Activated T-helper 17 cell treated with anti-CD3 and anti-CD28 coated beads, Interleukin-2, amount 50 U/mL, for 72 hours (primary cell): ENCODE measurements at regions not wholly inside any gene's neighbourhood (a gene's known extent, or its start where the extent isn't known, plus 50 kb on each side); places are given as distances from the start of the nearest gene placed in this dataset.
A peak's percentile ranks its signal among the peaks of the same experiment; 100 is the strongest.
"Not testable (repeated sequence)": the region's sequence is repeated elsewhere in the genome, so short reads cannot be mapped to it uniquely, and the experiment has no call there.

Experiments
- ATAC-seq: fragments of 150-1000 bp; cut with Tn5 transposase; replicated peaks from 2 replicates; pipeline ENCODE4 v1.10.0; 2021; ENCODE audit warnings: mild to moderate bottlenecking, moderate library complexity
- H3K27ac Mint-ChIP-seq: one replicate; pipeline ENCODE4 v1.8.0; 2022; ENCODE audit warnings: mixed read lengths
- H3K27me3 Mint-ChIP-seq: one replicate; pipeline ENCODE4 v1.8.0; 2022; ENCODE audit warnings: mixed read lengths
- H3K36me3 Mint-ChIP-seq: one replicate; pipeline ENCODE4 v1.8.0; 2022; ENCODE audit warnings: low read depth, mild to moderate bottlenecking, mixed read lengths
- H3K4me1 Mint-ChIP-seq: one replicate; pipeline ENCODE4 v1.8.0; 2022; ENCODE audit warnings: mixed read lengths
- H3K4me3 Mint-ChIP-seq: one replicate; pipeline ENCODE4 v1.8.0; 2022; ENCODE audit warnings: mild to moderate bottlenecking, mixed read lengths
- H3K9me3 Mint-ChIP-seq: one replicate; pipeline ENCODE4 v1.8.0; 2022; ENCODE audit warnings: mixed read lengths

- not testable (repeated sequence) for H3K4me1 Mint-ChIP-seq, H3K36me3 Mint-ChIP-seq, H3K27me3 Mint-ChIP-seq, H3K9me3 Mint-ChIP-seq, ATAC-seq, H3K27ac Mint-ChIP-seq, H3K4me3 Mint-ChIP-seq
Measured at GRCh38 chr17:16874216-16874615, 97.7 kb downstream of the TNFRSF13B start.

GRCh38 chr17:16873174-16874035, 98.5 kb downstream of the TNFRSF13B start:
- Mint-ChIP-seq H3K36me3 (no peaks in the 10 kb centered on the region), H3K4me3 (no peak overlapping the region), H3K9me3 (peaks cover 3% of the 10 kb centered on the region), H3K27ac (no peak overlapping the region), H3K27me3 (no peaks in the 10 kb centered on the region), H3K4me1 (no peaks in the 10 kb centered on the region)
- ATAC-seq, result peak; percentile 61

GRCh38 chr17:16872351-16873173, 99.4 kb downstream of the TNFRSF13B start:
- Mint-ChIP-seq H3K36me3 (no peaks in the 10 kb centered on the region), H3K27ac (no peak overlapping the region), H3K4me1 (no peaks in the 10 kb centered on the region), H3K27me3 (no peaks in the 10 kb centered on the region), H3K4me3 (no peak overlapping the region), H3K9me3 (peaks cover 2% of the 10 kb centered on the region)
- no peak for ATAC-seq

GRCh38 chr17:16871446-16872190, 100.3 kb downstream of the TNFRSF13B start:
- not testable (repeated sequence) for H3K9me3 Mint-ChIP-seq, H3K4me1 Mint-ChIP-seq, H3K4me3 Mint-ChIP-seq, ATAC-seq, H3K27ac Mint-ChIP-seq, H3K36me3 Mint-ChIP-seq, H3K27me3 Mint-ChIP-seq

GRCh38 chr17:16870253-16871245, 101.4 kb downstream of the TNFRSF13B start:
- Mint-ChIP-seq H3K27me3 (no peaks in the 10 kb centered on the region), H3K36me3 (no peaks in the 10 kb centered on the region), H3K4me3 (no peak overlapping the region), H3K27ac (no peak overlapping the region), H3K4me1 (no peaks in the 10 kb centered on the region), H3K9me3 (no peaks in the 10 kb centered on the region)
- ATAC-seq, result no peak

GRCh38 chr17:16869531-16870252, 102.2 kb downstream of the TNFRSF13B start:
- not testable (repeated sequence) for H3K4me3 Mint-ChIP-seq

GRCh38 chr17:16868616-16869015, 103.3 kb downstream of the TNFRSF13B start:
- H3K4me3 Mint-ChIP-seq, result not testable (repeated sequence)

More at GRCh38 chr17:16869531-16870252, 102.2 kb downstream of the TNFRSF13B start:
- H3K36me3 Mint-ChIP-seq, H3K27ac Mint-ChIP-seq, ATAC-seq, H3K27me3 Mint-ChIP-seq, H3K9me3 Mint-ChIP-seq, H3K4me1 Mint-ChIP-seq: not testable (repeated sequence)

GRCh38 chr17:16867545-16867944, 104.4 kb downstream of the TNFRSF13B start:
- not testable (repeated sequence) for H3K4me1 Mint-ChIP-seq, H3K9me3 Mint-ChIP-seq, H3K27me3 Mint-ChIP-seq, H3K27ac Mint-ChIP-seq, H3K4me3 Mint-ChIP-seq, ATAC-seq, H3K36me3 Mint-ChIP-seq

More at GRCh38 chr17:16868616-16869015, 103.3 kb downstream of the TNFRSF13B start:
- not testable (repeated sequence) for H3K36me3 Mint-ChIP-seq, H3K9me3 Mint-ChIP-seq, H3K27me3 Mint-ChIP-seq, H3K4me1 Mint-ChIP-seq, ATAC-seq, H3K27ac Mint-ChIP-seq

- ATAC-seq, H3K4me3 Mint-ChIP-seq: not testable (repeated sequence)
Measured at GRCh38 chr17:16866841-16867240, 105.1 kb downstream of the TNFRSF13B start.

GRCh38 chr17:16866436-16866835, 105.5 kb downstream of the TNFRSF13B start:
- Mint-ChIP-seq H3K4me3 (no peak overlapping the region), H3K27ac (no peak overlapping the region), H3K4me1 (no peaks in the 10 kb centered on the region), H3K36me3 (no peaks in the 10 kb centered on the region), H3K9me3 (no peaks in the 10 kb centered on the region), H3K27me3 (no peaks in the 10 kb centered on the region)
- ATAC-seq, result no peak

More at GRCh38 chr17:16866841-16867240, 105.1 kb downstream of the TNFRSF13B start:
- H3K27ac Mint-ChIP-seq, H3K27me3 Mint-ChIP-seq, H3K4me1 Mint-ChIP-seq, H3K36me3 Mint-ChIP-seq, H3K9me3 Mint-ChIP-seq: not testable (repeated sequence)

GRCh38 chr17:16865704-16866103, 106.2 kb downstream of the TNFRSF13B start:
- H3K36me3 Mint-ChIP-seq, H3K9me3 Mint-ChIP-seq, H3K4me1 Mint-ChIP-seq, H3K27me3 Mint-ChIP-seq, H3K4me3 Mint-ChIP-seq, ATAC-seq, H3K27ac Mint-ChIP-seq: not testable (repeated sequence)

- H3K9me3 Mint-ChIP-seq, H3K4me1 Mint-ChIP-seq, H3K4me3 Mint-ChIP-seq, H3K36me3 Mint-ChIP-seq, H3K27ac Mint-ChIP-seq, H3K27me3 Mint-ChIP-seq: not testable (repeated sequence)
- ATAC-seq, result peak; percentile 79
Measured at GRCh38 chr17:16865077-16865613, 106.8 kb downstream of the TNFRSF13B start.
